HCT116 (cell line): ENCODE measurements at regions not wholly inside any gene's neighbourhood (a gene's known extent, or its start where the extent isn't known, plus 50 kb on each side); places are given as distances from the start of the nearest gene placed in this dataset.

ENCODE experiments used
- ATF3 ChIP-seq: IDR thresholded peaks from 2 replicates; pipeline ENCODE4 v1.6.1; 2012
- CBX3 ChIP-seq: IDR thresholded peaks from 2 replicates; pipeline ENCODE4 v1.6.1; 2012; ENCODE audit warnings: low read depth
- CTCF ChIP-seq, 3 experiments: fragments of 200-600 bp in 1 of 3; sonication (generic) in 1 of 3; IDR thresholded peaks in 2 of 3; conservative IDR thresholded peaks in 1 of 3; 2 replicates each; pipeline ENCODE4 v1.5.1; 2012 to 2017; ENCODE audit warnings: low read depth in 2 of 3, low read length in 2 of 3, antibody characterized with exemption in 1 of 3, borderline replicate concordance in 1 of 3, control low read depth in 1 of 3, mild to moderate bottlenecking in 1 of 3, mixed read lengths in 1 of 3, mixed run types in 1 of 3, moderate library complexity in 1 of 3; ENCODE audit not compliant: insufficient read depth in 1 of 3
- EZH2 ChIP-seq: fragments of 200-600 bp; sonication (generic); IDR thresholded peaks from 2 replicates; pipeline ENCODE4 v1.6.1; 2017; ENCODE audit warnings: antibody characterized with exemption, mixed run types
- EZH2phosphoT487 ChIP-seq: fragments of 200-600 bp; IDR thresholded peaks from 2 replicates; pipeline ENCODE4 v1.6.1; 2018; ENCODE audit warnings: antibody characterized with exemption, borderline replicate concordance
- FOSL1 ChIP-seq: IDR thresholded peaks from 2 replicates; pipeline ENCODE4 v1.6.1; 2012; ENCODE audit warnings: low read depth
- MAX ChIP-seq: IDR thresholded peaks from 2 replicates; pipeline ENCODE4 v1.6.1; 2012
- POLR2A ChIP-seq: IDR thresholded peaks from 2 replicates; pipeline ENCODE4 v1.7.0; 2011; ENCODE audit warnings: borderline replicate concordance; ENCODE audit not compliant: insufficient read depth, insufficient read length; ENCODE audit errors: extremely low read depth
- POLR2AphosphoS5 ChIP-seq: IDR thresholded peaks from 2 replicates; pipeline ENCODE4 v1.6.1; 2011; ENCODE audit warnings: mild to moderate bottlenecking, low read depth, low read length, moderate library complexity
- SP1 ChIP-seq: IDR thresholded peaks from 2 replicates; pipeline ENCODE4 v1.6.1; 2012; ENCODE audit warnings: low read depth
- SRF ChIP-seq: IDR thresholded peaks from 2 replicates; pipeline ENCODE4 v1.6.1; 2012; ENCODE audit warnings: low read depth
- ZBTB33 ChIP-seq: IDR thresholded peaks from 2 replicates; pipeline ENCODE4 v1.6.1; 2011; ENCODE audit warnings: mild to moderate bottlenecking, low read length, moderate library complexity; ENCODE audit not compliant: insufficient replicate concordance; ENCODE audit errors: extremely low read depth
- ZNF274 ChIP-seq: fragments of 200-500 bp; sonication (Bioruptor generic); IDR thresholded peaks from 2 replicates; pipeline ENCODE4 v1.6.1; 2014; ENCODE audit warnings: mild to moderate bottlenecking, low read depth, low read length, inconsistent platforms

GRCh38 chr16:9192746-9193145 is 101.3 kb downstream of the HAPSTR1 start:
- TF ChIP-seq POLR2A (no peak), POLR2AphosphoS5 (no peak), CTCF (IDR thresholded peaks at IDR 0.05 in 2 of 3, conservative IDR thresholded peaks at IDR 0.05 in 1 of 3; ENCODE audit: borderline replicate concordance in 1 of 3, insufficient read depth in 1 of 3, low read depth in 2 of 3, low read length in 2 of 3) (no peak), EZH2 (no peak), ZBTB33 (no peak), MAX (no peak), SRF (no peak), ZNF274 (no peak), SP1 (no peak), CBX3 (no peak), FOSL1 (no peak), EZH2phosphoT487 (no peak), ATF3 (no peak)
